Ascending aorta (tissue), 2 donors: ENCODE measurements at regions not wholly inside any gene's neighbourhood (a gene's known extent, or its start where the extent isn't known, plus 50 kb on each side); places are given as distances from the start of the nearest gene placed in this dataset.

Source experiments
- DNase-seq, 2 donors: peaks; one replicate each; pipeline ENCODE4 v3.0.0-alpha.2; 2019; ENCODE audit warnings: low spot score in 2 of 2
- H3K27ac ChIP-seq, 2 donors: fragments of 200-600 bp; sonication (generic); one replicate each; pipeline ENCODE4 v1.5.1; 2016 to 2017; ENCODE audit warnings: mild to moderate bottlenecking in 1 of 2
- H3K27me3 ChIP-seq: fragments of 200-600 bp; sonication (generic); one replicate; pipeline ENCODE4 v1.5.1; 2017
- H3K36me3 ChIP-seq, 2 donors: fragments of 200-600 bp; sonication (generic); one replicate each; pipeline ENCODE4 v1.5.1; 2016
- H3K4me1 ChIP-seq, 2 donors: fragments of 200-600 bp; sonication (generic); one replicate each; pipeline ENCODE4 v1.5.1; 2016 to 2017; ENCODE audit warnings: mild to moderate bottlenecking in 1 of 2
- H3K4me3 ChIP-seq, 2 donors: fragments of 200-600 bp; sonication (generic); one replicate each; pipeline ENCODE4 v1.5.1; 2016 to 2017; ENCODE audit warnings: mild to moderate bottlenecking in 1 of 2
- H3K9me3 ChIP-seq, 2 donors: fragments of 200-600 bp; sonication (generic); one replicate each; pipeline ENCODE4 v1.5.1; 2016
- CTCF ChIP-seq, 3 experiments: fragments of 200-600 bp in 2 of 3; fragments of 450-650 bp in 1 of 3; sonication (generic) in 2 of 3; IDR thresholded peaks; one replicate each; pipeline ENCODE4 v1.5.1; 2016 to 2019; ENCODE audit warnings: antibody characterized with exemption in 3 of 3, mild to moderate bottlenecking in 1 of 3, moderate library complexity in 1 of 3
- intact Hi-C: fragments of 100-400 bp; cut with DNase I; formaldehyde crosslinking; loops from one replicate; pipeline ENCODE4 v1.15.1; 2023

GRCh38 chr1:214980921-214981320 lies 101.6 kb upstream of the KCNK2 start:
- no peak for DNase-seq
- H3K36me3 ChIP-seq: no peaks in the 10 kb centered on the region
- no peaks in the 10 kb centered on the region for H3K9me3 ChIP-seq
- no peaks in the 10 kb centered on the region for H3K27me3 ChIP-seq
- TF ChIP-seq CTCF (IDR thresholded peaks at IDR 0.05): no peak
- H3K4me3 ChIP-seq: no peak overlapping the region
- H3K27ac ChIP-seq: no peak overlapping the region
- H3K4me1 ChIP-seq: no peaks in the 10 kb centered on the region
- intact Hi-C loops: no loop called here

GRCh38 chr1:214983126-214983869 lies 99.2 kb upstream of the KCNK2 start:
- no peaks in the 10 kb centered on the region for H3K4me1 ChIP-seq
- intact Hi-C loops: no loop called here
- H3K27me3 ChIP-seq: no peaks in the 10 kb centered on the region
- H3K36me3 ChIP-seq: no peaks in the 10 kb centered on the region
- no peak overlapping the region for H3K4me3 ChIP-seq
- TF ChIP-seq CTCF (IDR thresholded peaks at IDR 0.05): no peak
- no peaks in the 10 kb centered on the region for H3K9me3 ChIP-seq
- no peak for DNase-seq
- no peak overlapping the region for H3K27ac ChIP-seq

GRCh38 chr1:214989341-214989740 lies 93.2 kb upstream of the KCNK2 start:
- H3K36me3 ChIP-seq: no peaks in the 10 kb centered on the region
- TF ChIP-seq CTCF (IDR thresholded peaks at IDR 0.05): no peak
- H3K4me3 ChIP-seq: no peak overlapping the region
- H3K4me1 ChIP-seq: no peaks in the 10 kb centered on the region
- no peak for DNase-seq
- intact Hi-C loops: no loop called here
- H3K9me3 ChIP-seq: no peaks in the 10 kb centered on the region
- H3K27me3 ChIP-seq: no peaks in the 10 kb centered on the region
- H3K27ac ChIP-seq: no peak overlapping the region

GRCh38 chr1:214990619-214991018 lies 91.9 kb upstream of the KCNK2 start:
- Histone ChIP-seq H3K27me3 (no peaks in the 10 kb centered on the region), H3K9me3 (no peaks in the 10 kb centered on the region), H3K36me3 (no peaks in the 10 kb centered on the region), H3K27ac (no peak overlapping the region), H3K4me1 (no peaks in the 10 kb centered on the region), H3K4me3 (no peak overlapping the region)
- no peak for DNase-seq
- intact Hi-C loops: no loop called here
- TF ChIP-seq CTCF (IDR thresholded peaks at IDR 0.05): no peak

GRCh38 chr1:214991691-214992315 lies 90.7 kb upstream of the KCNK2 start:
- no peaks in the 10 kb centered on the region for H3K9me3 ChIP-seq
- H3K27me3 ChIP-seq: no peaks in the 10 kb centered on the region
- no peak overlapping the region for H3K27ac ChIP-seq
- intact Hi-C loops: no loop called here
- no peaks in the 10 kb centered on the region for H3K36me3 ChIP-seq
- TF ChIP-seq CTCF (IDR thresholded peaks at IDR 0.05): no peak
- H3K4me3 ChIP-seq: no peak overlapping the region
- H3K4me1 ChIP-seq: no peaks in the 10 kb centered on the region
- DNase-seq: no peak
